Hepatocyte (in vitro differentiated cells): ENCODE measurements at regions not wholly inside any gene's neighbourhood (a gene's known extent, or its start where the extent isn't known, plus 50 kb on each side); places are given as distances from the start of the nearest gene placed in this dataset.
"Not testable (repeated sequence)": the region's sequence is repeated elsewhere in the genome, so short reads cannot be mapped to it uniquely, and the experiment has no call there.

Experiments
- DNase-seq: peaks from one replicate; pipeline ENCODE4 v3.0.0-alpha.2; 2016; ENCODE audit warnings: low spot score
- H2AFZ ChIP-seq: fragments of 200-600 bp; sonication (generic); 2 replicates; pipeline ENCODE4 v1.6.0; 2016; ENCODE audit warnings: antibody characterized with exemption, mild to moderate bottlenecking
- H3K27ac ChIP-seq: fragments of 200-600 bp; sonication (generic); 2 replicates; pipeline ENCODE4 v1.5.1; 2016; ENCODE audit warnings: mild to moderate bottlenecking
- H3K27me3 ChIP-seq: fragments of 200-600 bp; sonication (generic); 2 replicates; pipeline ENCODE4 v1.6.1; 2016
- H3K36me3 ChIP-seq: fragments of 200-600 bp; sonication (generic); replicated peaks from 2 replicates; pipeline ENCODE4 v1.5.1; 2016; ENCODE audit warnings: low read depth; ENCODE audit not compliant: insufficient read depth
- H3K4me1 ChIP-seq: fragments of 200-600 bp; sonication (generic); 2 replicates; pipeline ENCODE4 v1.5.1; 2016; ENCODE audit warnings: mild to moderate bottlenecking, moderate library complexity; ENCODE audit not compliant: insufficient read depth
- H3K4me2 ChIP-seq: fragments of 200-600 bp; sonication (generic); 2 replicates; pipeline ENCODE4 v1.6.0; 2016
- H3K4me3 ChIP-seq: fragments of 200-600 bp; sonication (generic); 2 replicates; pipeline ENCODE4 v1.5.1; 2016; ENCODE audit warnings: mild to moderate bottlenecking
- H3K79me2 ChIP-seq: fragments of 200-600 bp; sonication (generic); 2 replicates; pipeline ENCODE4 v1.6.0; 2017; ENCODE audit warnings: mild to moderate bottlenecking
- H3K9me2 ChIP-seq: fragments of 200-600 bp; sonication (generic); replicated peaks from 2 replicates; pipeline ENCODE4 v1.6.0; 2017; ENCODE audit warnings: mild to moderate bottlenecking; ENCODE audit not compliant: insufficient read depth
- H3K9me3 ChIP-seq: fragments of 200-600 bp; sonication (generic); 2 replicates; pipeline ENCODE4 v1.5.1; 2016; ENCODE audit warnings: low read depth, mild to moderate bottlenecking
- H4K20me1 ChIP-seq: fragments of 200-600 bp; sonication (generic); 2 replicates; pipeline ENCODE4 v1.6.0; 2016; ENCODE audit warnings: mild to moderate bottlenecking; ENCODE audit not compliant: insufficient read depth, poor library complexity, severe bottlenecking
- CTCF ChIP-seq: fragments of 200-600 bp; sonication (generic); IDR thresholded peaks from 2 replicates; pipeline ENCODE4 v1.5.1; 2016; ENCODE audit warnings: antibody characterized with exemption, mild to moderate bottlenecking; ENCODE audit not compliant: poor library complexity
- EZH2 ChIP-seq: fragments of 200-600 bp; sonication (generic); IDR thresholded peaks from 2 replicates; pipeline ENCODE4 v1.6.1; 2016; ENCODE audit warnings: antibody characterized with exemption, mild to moderate bottlenecking, borderline replicate concordance
- EZH2phosphoT487 ChIP-seq: fragments of 200-600 bp; sonication (generic); IDR thresholded peaks from one replicate; pipeline ENCODE4 v1.6.1; 2018; ENCODE audit warnings: antibody characterized with exemption, mild to moderate bottlenecking, low read depth, moderate library complexity; ENCODE audit not compliant: unreplicated experiment, severe bottlenecking
- WGBS: methylation state at CpG from one replicate; pipeline ENCODE4 v1.1.6; 2016; ENCODE audit warnings: low lambda C conversion rate; ENCODE audit errors: missing lambda C conversion rate; 5-methylcytosine and 5-hydroxymethylcytosine counted together

- Histone ChIP-seq H3K9me3 (no peaks in the 10 kb centered on the region), H4K20me1 (no peaks in the 10 kb centered on the region), H3K27ac (no peak overlapping the region), H3K9me2 (no peaks in the 10 kb centered on the region), H3K36me3 (no peaks in the 10 kb centered on the region), H3K27me3 (peaks cover 13% of the 10 kb centered on the region), H2AFZ (no peak overlapping the region), H3K4me1 (no peaks in the 10 kb centered on the region), H3K79me2 (no peaks in the 10 kb centered on the region), H3K4me2 (no peak overlapping the region), H3K4me3 (no peak overlapping the region)
- TF ChIP-seq EZH2phosphoT487, result no peak
- no peak for TF ChIP-seq EZH2
- TF ChIP-seq CTCF, result no peak
- DNase-seq, result no peak
- 81% methylated on average over 8 of the region's 8 CpGs for WGBS
Observed at GRCh38 chr10:117621795-117622420, 79.4 kb downstream of the EMX2 start.

GRCh38 chr10:117622471-117623184 lies 80.1 kb downstream of the EMX2 start:
- Histone ChIP-seq H3K27me3 (peaks cover 13% of the 10 kb centered on the region), H3K9me2 (no peaks in the 10 kb centered on the region), H3K27ac (no peak overlapping the region), H3K79me2 (no peaks in the 10 kb centered on the region), H3K36me3 (no peaks in the 10 kb centered on the region), H3K4me3 (no peak overlapping the region), H4K20me1 (no peaks in the 10 kb centered on the region), H3K4me2 (no peak overlapping the region), H3K9me3 (no peaks in the 10 kb centered on the region), H2AFZ (no peak overlapping the region), H3K4me1 (no peaks in the 10 kb centered on the region)
- DNase-seq, result no peak
- WGBS, result 88% methylated on average over 10 of the region's 10 CpGs
- TF ChIP-seq EZH2 (no peak), EZH2phosphoT487 (no peak), CTCF (no peak)

GRCh38 chr10:117626228-117626627 lies 83.7 kb downstream of the EMX2 start:
- peaks cover 11% of the 10 kb centered on the region for H3K27me3 ChIP-seq
- no peaks in the 10 kb centered on the region for H4K20me1 ChIP-seq
- TF ChIP-seq EZH2phosphoT487 (no peak), EZH2 (no peak), CTCF (no peak)
- no peaks in the 10 kb centered on the region for H3K36me3 ChIP-seq
- no peaks in the 10 kb centered on the region for H3K9me3 ChIP-seq
- H3K4me1 ChIP-seq, result no peaks in the 10 kb centered on the region
- no peak overlapping the region for H3K4me2 ChIP-seq
- no peaks in the 10 kb centered on the region for H3K79me2 ChIP-seq
- H3K9me2 ChIP-seq, result no peaks in the 10 kb centered on the region
- H2AFZ ChIP-seq, result no peak overlapping the region
- no peak overlapping the region for H3K27ac ChIP-seq
- 88% methylated on average over 8 of the region's 8 CpGs for WGBS
- no peak overlapping the region for H3K4me3 ChIP-seq
- DNase-seq, result no peak

GRCh38 chr10:117627561-117627960 lies 85.0 kb downstream of the EMX2 start:
- TF ChIP-seq EZH2, result no peak
- TF ChIP-seq EZH2phosphoT487, result no peak
- TF ChIP-seq CTCF, result no peak
- no peaks in the 10 kb centered on the region for H3K36me3 ChIP-seq
- no peaks in the 10 kb centered on the region for H3K9me3 ChIP-seq
- no peak overlapping the region for H3K27ac ChIP-seq
- DNase-seq, result no peak
- 95% methylated on average over 4 of the region's 4 CpGs for WGBS
- H2AFZ ChIP-seq, result no peak overlapping the region
- no peaks in the 10 kb centered on the region for H3K4me1 ChIP-seq
- no peaks in the 10 kb centered on the region for H3K9me2 ChIP-seq
- H3K27me3 ChIP-seq, result peaks cover under 1% of the 10 kb centered on the region
- no peaks in the 10 kb centered on the region for H3K79me2 ChIP-seq
- H3K4me3 ChIP-seq, result no peak overlapping the region
- no peaks in the 10 kb centered on the region for H4K20me1 ChIP-seq
- no peak overlapping the region for H3K4me2 ChIP-seq

- not testable (repeated sequence) for H3K79me2 ChIP-seq, H3K27ac ChIP-seq, H3K4me1 ChIP-seq, H3K4me2 ChIP-seq, H2AFZ ChIP-seq, H3K9me3 ChIP-seq, H3K4me3 ChIP-seq, H3K36me3 ChIP-seq, H3K9me2 ChIP-seq, DNase-seq, H3K27me3 ChIP-seq, H4K20me1 ChIP-seq
- WGBS, result 95% methylated on average over 9 of the region's 9 CpGs
Observed at GRCh38 chr10:117629717-117630116, 87.2 kb downstream of the EMX2 start.
